ENCODE measurements at regions not wholly inside any gene's neighbourhood (a gene's known extent, or its start where the extent isn't known, plus 50 kb on each side); places are given as distances from the start of the nearest gene placed in this dataset.

DNA sequence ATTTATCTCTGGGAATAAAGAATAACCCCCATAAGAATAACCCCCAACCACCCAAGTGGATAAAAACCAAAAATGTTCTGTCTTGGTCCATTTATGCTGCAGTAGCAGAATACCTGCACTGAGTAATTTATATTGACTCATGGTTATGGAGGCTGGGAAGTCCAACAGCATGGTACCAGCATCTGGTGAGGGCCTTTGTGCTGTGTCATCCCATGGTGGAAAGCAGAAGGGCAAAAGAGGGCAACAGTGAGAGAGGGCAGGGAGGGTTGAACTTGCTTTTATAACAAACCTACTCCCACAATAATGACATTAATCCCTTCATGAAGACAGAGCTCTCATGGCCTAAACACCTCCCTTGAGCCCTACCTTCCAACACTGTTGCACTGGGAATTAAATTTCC is 133.7 kb downstream of the ERMARD start:
- no peak for DNase-seq (ENCODE audit: low spot score)
- in situ Hi-C loops (cut with MboI; ENCODE audit: low pct_unique_long_range_greater_than_20kb, low sequenced_read_pairs, unreplicated experiment), result no loop called here
- TF ChIP-seq, protein P1, sequence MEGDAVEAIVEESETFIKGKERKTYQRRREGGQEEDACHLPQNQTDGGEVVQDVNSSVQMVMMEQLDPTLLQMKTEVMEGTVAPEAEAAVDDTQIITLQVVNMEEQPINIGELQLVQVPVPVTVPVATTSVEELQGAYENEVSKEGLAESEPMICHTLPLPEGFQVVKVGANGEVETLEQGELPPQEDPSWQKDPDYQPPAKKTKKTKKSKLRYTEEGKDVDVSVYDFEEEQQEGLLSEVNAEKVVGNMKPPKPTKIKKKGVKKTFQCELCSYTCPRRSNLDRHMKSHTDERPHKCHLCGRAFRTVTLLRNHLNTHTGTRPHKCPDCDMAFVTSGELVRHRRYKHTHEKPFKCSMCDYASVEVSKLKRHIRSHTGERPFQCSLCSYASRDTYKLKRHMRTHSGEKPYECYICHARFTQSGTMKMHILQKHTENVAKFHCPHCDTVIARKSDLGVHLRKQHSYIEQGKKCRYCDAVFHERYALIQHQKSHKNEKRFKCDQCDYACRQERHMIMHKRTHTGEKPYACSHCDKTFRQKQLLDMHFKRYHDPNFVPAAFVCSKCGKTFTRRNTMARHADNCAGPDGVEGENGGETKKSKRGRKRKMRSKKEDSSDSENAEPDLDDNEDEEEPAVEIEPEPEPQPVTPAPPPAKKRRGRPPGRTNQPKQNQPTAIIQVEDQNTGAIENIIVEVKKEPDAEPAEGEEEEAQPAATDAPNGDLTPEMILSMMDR (IDR thresholded peaks at IDR 0.05; ENCODE audit: extremely low read depth, insufficient read depth, missing control alignments), result no peak

DNA sequence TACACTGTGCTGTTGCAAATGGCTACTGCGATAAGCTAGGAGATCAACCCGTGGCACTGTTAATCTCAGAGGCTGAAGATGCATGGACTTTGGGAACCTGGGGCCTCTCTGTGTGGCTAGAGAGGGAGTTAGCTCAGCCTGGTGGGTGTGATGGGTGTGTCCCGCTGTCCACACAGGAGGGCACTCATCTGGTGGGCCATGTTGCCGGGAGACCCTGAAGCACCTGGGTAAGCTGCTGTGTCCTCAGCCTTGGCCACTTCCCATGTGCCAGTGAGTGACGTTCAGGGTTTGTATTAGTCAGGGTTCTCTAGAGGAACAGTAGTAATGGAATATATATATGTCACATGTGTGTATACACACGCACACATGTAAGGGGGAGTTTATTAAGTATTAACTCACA is 132.7 kb downstream of the ERMARD start:
- in situ Hi-C loops (cut with MboI; ENCODE audit: low pct_unique_long_range_greater_than_20kb, low sequenced_read_pairs, unreplicated experiment), result no loop called here
- TF ChIP-seq, protein P1 (IDR thresholded peaks at IDR 0.05; ENCODE audit: extremely low read depth, insufficient read depth, missing control alignments), result no peak
- DNase-seq (ENCODE audit: low spot score), result no peak

DNA sequence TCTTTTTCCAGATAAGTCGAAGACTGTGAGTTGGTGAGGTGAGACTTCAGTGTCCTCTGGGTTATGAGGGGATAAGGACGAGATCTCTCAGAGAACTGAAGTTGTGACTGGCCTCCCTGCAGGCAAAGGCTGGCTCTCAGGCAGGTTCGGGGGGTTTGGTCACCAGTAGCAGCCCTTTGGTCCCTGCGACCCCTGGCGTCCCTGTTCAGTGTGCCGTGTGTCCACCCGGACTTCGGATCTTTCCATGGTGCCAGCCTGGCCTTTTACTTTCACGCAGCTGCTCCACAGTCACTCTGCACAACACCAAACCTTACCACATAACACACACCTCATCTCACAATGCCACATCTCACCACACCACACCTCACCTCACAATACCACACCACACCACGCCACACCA is 131.9 kb downstream of the ERMARD start:
- in situ Hi-C loops (cut with MboI; ENCODE audit: low pct_unique_long_range_greater_than_20kb, low sequenced_read_pairs, unreplicated experiment), result no loop called here
- no peak for DNase-seq (ENCODE audit: low spot score)
- TF ChIP-seq, protein P1 (IDR thresholded peaks at IDR 0.05; ENCODE audit: extremely low read depth, insufficient read depth, missing control alignments), result no peak

DNA sequence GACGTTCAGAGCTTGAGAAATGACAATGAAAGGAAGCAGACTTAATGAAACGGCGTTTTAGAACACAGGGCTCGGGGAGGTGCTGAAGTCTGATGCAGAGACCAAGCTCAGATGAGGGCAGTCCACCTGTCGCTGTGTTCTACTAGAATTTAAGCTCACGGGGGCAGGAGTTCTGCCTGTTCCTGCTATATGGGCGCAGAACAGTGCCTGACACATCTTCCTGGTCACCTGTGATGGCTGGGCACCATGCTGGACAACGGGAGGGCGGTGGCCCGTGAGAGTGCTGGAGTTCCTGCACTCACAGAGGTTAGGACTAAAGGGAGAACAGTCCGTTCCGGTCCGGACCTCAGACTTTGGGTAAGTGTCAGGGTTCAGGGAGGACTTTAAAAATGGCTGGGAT is 130.6 kb downstream of the ERMARD start:
- in situ Hi-C loops (cut with MboI; ENCODE audit: low pct_unique_long_range_greater_than_20kb, low sequenced_read_pairs, unreplicated experiment), result no loop called here
- no peak for DNase-seq (ENCODE audit: low spot score)
- TF ChIP-seq, protein P1 (IDR thresholded peaks at IDR 0.05; ENCODE audit: extremely low read depth, insufficient read depth, missing control alignments), result no peak

DNA sequence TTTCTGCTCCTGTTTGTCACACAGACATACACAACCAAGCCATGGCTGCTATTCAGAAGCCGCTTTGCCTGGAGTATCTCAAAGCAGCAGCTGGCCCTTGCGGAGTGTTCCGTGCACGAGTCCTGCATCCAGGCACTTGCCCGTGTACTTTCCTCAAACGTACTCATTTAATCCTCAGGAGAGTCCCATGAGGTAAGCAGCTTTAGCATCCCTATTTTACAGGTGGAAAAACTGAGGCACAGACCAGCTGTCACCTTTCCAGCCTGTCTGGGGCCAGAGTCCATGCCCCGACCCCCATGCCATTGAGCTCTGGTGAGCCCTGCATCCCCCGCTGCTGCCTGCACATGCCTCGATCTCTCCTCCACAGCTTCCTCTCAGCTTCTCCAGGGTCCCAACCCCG is 130.0 kb downstream of the ERMARD start:
- in situ Hi-C loops (cut with MboI; ENCODE audit: low pct_unique_long_range_greater_than_20kb, low sequenced_read_pairs, unreplicated experiment), result no loop called here
- no peak for DNase-seq (ENCODE audit: low spot score)
- TF ChIP-seq, protein P1 (IDR thresholded peaks at IDR 0.05; ENCODE audit: extremely low read depth, insufficient read depth, missing control alignments), result no peak

DNA sequence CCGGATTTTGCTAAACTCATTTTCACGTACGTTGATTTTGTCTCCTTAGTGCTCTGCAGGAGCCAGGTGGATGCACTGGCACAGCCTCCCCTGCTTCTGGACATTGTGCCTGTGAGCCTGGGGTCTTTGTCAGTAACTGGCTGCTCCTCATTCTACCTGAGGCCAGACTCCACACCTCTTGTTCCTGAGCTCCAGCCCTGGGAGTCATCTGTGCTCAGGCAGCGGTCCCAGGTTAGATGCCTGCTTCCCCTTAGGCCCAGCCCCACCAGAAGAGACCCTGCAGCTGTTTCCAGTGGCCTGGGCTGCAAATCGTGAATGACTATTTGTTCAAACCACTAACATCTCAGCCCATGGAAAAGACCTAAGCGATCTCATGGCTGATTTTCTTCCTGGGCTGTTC is 129.1 kb downstream of the ERMARD start:
- DNase-seq (ENCODE audit: low spot score), result no peak
- in situ Hi-C loops (cut with MboI; ENCODE audit: low pct_unique_long_range_greater_than_20kb, low sequenced_read_pairs, unreplicated experiment), result no loop called here
- TF ChIP-seq, protein P1 (IDR thresholded peaks at IDR 0.05; ENCODE audit: extremely low read depth, insufficient read depth, missing control alignments), result no peak

DNA sequence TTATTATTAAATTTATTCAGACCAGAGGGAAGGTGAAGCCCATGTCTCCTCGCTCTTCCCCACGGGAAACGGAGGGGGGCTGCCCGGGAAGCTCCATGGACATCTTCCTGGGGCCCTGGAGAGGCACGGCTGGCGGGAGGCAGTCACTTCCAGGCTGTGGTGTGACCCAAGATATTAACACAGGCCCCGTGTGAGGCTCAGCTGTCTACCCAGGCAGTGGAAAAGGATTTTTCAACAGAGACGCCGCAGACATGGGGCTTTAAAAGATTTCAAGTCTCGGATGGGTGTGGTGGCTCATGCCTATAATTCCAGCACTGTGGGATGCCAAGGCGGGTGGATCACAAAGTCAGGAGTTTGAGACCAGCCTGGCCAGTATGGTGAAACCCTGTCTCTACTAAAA is 117.9 kb downstream of the ERMARD start:
- DNase-seq (ENCODE audit: low spot score), result no peak
- TF ChIP-seq, protein P1 (IDR thresholded peaks at IDR 0.05; ENCODE audit: extremely low read depth, insufficient read depth, missing control alignments), result no peak
- in situ Hi-C loops (cut with MboI; ENCODE audit: low pct_unique_long_range_greater_than_20kb, low sequenced_read_pairs, unreplicated experiment), result no loop called here

Data from GM13977 (cell line).